ENCODE measurements at regions not wholly inside any gene's neighbourhood (a gene's known extent, or its start where the extent isn't known, plus 50 kb on each side); places are given as distances from the start of the nearest gene placed in this dataset.

DNA sequence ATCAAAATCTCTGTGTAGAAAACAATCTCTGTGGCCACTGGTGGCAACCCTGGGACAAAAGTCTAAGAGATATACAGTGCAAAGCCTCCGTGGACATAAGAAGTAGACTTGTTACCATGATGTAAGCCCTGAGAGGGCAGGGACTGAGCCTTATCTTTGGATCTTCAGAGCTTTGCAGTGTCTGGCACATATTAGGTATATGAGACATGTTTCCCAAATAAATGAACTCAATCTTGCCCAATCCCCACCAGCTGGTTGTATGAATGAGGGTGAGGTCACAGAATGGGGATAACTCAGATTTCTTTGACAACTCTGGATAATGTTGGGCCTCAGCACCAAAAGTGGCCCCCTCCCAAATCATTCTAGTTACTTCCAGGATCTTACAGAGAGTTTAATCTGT lies 511.4 kb upstream of the DIPK2B start:
- TF ChIP-seq, protein P1, sequence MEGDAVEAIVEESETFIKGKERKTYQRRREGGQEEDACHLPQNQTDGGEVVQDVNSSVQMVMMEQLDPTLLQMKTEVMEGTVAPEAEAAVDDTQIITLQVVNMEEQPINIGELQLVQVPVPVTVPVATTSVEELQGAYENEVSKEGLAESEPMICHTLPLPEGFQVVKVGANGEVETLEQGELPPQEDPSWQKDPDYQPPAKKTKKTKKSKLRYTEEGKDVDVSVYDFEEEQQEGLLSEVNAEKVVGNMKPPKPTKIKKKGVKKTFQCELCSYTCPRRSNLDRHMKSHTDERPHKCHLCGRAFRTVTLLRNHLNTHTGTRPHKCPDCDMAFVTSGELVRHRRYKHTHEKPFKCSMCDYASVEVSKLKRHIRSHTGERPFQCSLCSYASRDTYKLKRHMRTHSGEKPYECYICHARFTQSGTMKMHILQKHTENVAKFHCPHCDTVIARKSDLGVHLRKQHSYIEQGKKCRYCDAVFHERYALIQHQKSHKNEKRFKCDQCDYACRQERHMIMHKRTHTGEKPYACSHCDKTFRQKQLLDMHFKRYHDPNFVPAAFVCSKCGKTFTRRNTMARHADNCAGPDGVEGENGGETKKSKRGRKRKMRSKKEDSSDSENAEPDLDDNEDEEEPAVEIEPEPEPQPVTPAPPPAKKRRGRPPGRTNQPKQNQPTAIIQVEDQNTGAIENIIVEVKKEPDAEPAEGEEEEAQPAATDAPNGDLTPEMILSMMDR (IDR thresholded peaks at IDR 0.05) = no peak
- TF ChIP-seq POLR2A (IDR thresholded peaks at IDR 0.05) (no peak), POLR2AphosphoS5 (IDR thresholded peaks at IDR 0.05) (no peak)
